ENCODE measurements at regions not wholly inside any gene's neighbourhood (a gene's known extent, or its start where the extent isn't known, plus 50 kb on each side); places are given as distances from the start of the nearest gene placed in this dataset.

DNA sequence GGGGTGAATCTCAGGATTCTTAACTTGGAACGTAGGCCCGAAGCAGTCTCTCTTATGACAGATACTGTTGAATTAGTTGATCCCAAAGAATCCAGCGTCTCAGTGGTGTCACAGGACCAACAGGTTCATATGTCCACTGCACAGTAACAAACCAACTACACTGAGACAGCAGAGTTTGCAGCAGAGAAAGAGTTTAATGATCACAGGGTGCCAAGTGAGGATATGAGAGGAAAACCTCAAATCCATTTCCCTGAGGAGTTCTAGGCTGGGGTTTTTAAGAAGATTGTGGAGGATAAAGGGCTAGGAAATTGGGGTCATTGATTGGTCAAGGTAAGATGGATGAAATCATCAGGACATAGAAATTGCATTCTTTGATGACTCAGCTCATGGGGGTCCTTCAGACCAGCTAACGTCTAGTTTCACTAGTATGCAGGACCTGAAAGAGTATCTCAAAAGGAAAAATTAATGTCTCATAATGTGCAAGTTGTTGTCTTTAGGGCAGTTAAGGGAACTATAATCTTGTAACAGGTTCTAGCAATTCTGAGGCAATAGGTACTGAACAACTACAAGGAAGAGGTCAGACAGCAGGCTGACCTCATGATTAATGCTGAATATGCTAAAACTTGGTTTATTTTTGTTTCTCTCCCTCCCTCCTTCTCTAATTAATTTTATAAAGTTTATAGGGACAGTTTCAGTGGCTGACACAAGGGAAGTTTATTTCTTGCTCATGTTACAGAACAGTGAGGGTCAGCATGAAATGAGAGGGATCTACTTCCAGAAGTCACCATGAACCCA, 310.9 kb upstream of the NEBL start:
- DNase-seq (ENCODE audit: low spot score) = no peak

GRCh38 chr10:21205328-21205727, 308.2 kb upstream of the NEBL start:
- DNase-seq (ENCODE audit: low spot score) = no peak

DNA sequence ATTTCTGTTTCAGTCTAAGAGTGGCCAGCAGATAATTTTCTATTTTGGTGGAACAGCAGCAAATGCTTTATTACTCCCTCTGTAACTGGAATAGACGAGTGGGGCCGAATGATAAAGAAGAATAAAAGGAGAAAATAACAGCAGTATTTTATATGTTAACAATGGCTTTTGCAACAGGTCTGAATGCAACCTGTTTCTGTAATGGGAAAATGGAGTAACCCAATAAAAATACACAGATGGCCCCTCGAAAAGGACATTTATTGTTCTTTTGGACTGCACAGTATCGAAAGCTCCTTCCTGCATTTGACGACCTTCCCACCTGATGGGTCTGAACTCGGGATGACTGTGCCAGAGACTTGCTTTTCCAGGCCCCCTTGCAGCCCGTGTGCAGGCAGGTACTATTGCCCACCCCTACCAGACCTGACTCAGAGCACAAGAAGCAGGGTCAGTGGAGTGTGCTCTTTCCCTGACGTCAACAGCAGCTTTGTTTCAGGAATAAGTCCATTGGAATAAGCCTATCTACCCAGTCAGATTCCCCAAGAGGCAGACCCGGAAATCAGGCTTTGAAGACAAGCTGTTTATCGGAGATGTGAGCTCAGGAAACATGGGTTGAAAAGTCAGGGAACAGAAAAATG, 306.5 kb upstream of the NEBL start:
- DNase-seq (ENCODE audit: low spot score) = no peak

DNA sequence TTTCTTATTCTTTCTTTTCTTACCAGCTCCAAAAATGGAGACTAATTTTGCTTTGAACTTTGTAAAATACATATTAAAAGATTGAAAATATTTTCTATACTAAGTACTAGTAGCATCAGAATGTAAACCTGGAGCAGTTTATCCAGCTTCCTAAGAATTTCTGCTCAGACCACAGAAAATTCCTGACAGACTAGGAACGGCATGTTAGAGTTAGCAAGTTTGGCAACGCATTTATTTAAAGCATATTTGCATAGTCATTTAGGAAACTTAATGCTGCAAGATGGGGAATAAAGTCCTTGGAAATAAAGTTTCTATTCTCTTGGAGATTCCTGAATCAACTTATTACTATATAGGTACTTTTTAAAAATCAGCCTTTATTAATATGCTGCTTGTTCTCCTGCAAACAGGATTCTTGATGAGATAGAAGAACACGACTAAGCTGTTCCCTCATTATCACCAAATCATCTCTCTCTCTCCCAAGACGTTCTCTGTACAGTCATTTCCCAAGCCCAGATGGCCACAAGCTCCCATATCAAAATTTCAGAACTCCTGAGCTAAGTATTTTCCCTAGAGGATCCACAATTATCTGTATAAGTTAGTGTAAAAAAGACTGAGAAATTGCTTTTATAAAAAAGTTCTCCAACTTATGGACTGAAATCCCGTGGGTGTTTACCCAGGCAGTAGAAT, 305.8 kb upstream of the NEBL start:
- DNase-seq (ENCODE audit: low spot score) = no peak

GRCh38 chr10:21199501-21199900, 302.4 kb upstream of the NEBL start:
- DNase-seq (ENCODE audit: low spot score) = no peak

DNA sequence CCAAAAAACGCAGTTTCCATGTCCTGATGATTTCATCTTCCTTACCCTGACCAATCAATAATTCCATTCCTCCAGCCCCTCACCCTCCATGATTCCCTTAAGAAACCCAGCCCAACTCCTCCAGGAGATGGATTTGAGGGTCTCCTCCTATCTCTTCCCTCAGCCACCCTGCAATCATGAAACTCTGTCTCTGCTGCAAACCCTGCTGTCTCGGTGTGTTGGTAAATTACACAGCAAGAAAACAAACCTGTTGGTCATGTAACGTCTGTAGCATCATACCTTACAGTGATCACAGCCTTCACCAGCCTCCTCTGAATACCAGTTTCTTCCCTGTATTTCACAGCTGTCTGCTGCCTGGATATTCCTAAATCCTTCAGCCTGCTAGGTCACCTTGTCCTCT, 300.7 kb upstream of the NEBL start:
- DNase-seq (ENCODE audit: low spot score) = no peak

DNA sequence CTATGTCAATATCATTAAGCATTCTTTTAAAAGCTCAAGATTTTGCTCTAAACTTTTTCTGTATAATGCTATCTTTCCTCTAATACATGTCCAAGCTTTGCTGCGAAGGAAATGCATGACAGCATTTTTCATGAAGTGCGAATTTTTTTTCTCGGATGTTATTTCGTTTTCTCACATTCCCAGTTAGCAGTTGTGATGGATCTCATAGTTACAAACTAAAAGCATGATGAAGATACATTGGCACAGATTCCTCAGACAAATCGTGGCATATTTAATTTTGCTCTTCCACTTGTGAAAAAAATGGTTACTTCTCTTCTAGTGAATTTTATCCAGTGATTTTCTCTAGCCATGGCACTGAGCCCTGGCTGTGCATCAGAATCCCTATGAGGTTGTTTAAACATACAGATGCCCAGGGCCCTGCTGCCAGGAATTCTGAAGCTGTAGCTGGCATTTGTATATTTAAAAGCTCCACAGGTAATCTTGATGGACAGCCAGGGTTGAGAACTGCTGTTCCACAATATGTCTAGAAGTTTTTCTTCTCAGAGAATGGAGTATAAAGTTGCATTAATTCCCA, 299.8 kb upstream of the NEBL start:
- DNase-seq (ENCODE audit: low spot score) = no peak

DNA sequence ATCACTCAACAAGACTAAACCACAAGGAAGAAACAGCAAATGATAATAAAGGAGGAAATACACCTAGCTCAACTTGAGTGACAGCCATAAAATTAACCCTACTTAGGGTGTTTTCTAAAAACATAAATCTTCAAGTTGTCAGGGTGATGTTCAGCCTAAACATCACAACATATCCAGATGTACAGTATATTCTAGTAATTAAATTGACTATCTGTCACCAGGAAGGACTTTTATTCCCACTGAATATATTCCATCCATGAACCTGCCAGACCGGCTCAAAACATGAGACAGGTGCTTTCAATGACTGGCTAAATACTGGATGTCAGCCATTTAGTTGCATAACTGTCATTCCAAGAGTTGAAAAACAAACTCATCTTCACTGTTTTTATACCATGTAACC, 298.1 kb upstream of the NEBL start:
- no peak for DNase-seq (ENCODE audit: low spot score)

- DNase-seq (ENCODE audit: low spot score) = no peak
These were observed 297.4 kb upstream of the NEBL start for GRCh38 chr10:21194510-21194993.

DNA sequence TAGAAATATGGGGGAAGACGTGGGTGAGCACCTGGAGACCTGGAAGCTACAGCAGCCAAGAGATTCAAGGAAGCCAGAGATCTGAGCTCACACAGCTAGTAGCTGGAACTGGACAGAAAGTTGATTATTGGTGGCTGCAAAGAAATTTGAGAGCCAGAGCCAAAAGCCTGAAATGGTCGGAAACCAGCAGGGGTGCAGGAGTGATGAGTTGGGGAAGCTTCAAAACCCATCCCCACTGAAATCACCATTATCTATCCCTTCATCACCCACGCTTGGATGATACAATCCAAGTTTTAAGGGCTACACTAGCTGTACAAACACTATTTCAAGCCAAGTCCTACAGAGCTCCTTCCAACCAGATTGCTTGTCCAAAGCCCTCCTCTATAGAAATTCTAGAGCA, 296.1 kb upstream of the NEBL start:
- no peak for DNase-seq (ENCODE audit: low spot score)

DNA sequence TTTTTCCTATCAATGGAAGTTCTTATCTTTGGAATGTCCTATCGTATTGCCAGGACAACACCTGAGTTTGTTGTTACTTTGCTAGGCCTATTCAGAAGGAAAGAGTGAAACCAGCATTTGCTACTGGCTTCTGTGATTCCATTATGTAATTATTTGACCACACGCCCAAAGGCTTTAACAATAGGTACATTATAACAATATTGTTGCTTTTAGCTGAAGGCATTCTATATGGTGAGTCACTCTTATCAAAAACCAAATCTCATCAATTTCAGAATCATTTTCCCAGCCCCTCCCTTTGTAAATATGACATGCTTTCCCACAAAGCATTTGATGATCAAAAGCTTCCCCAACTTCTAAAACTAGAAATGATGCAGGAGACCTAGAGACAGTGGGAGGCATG, 294.4 kb upstream of the NEBL start:
- DNase-seq (ENCODE audit: low spot score) = no peak

DNA sequence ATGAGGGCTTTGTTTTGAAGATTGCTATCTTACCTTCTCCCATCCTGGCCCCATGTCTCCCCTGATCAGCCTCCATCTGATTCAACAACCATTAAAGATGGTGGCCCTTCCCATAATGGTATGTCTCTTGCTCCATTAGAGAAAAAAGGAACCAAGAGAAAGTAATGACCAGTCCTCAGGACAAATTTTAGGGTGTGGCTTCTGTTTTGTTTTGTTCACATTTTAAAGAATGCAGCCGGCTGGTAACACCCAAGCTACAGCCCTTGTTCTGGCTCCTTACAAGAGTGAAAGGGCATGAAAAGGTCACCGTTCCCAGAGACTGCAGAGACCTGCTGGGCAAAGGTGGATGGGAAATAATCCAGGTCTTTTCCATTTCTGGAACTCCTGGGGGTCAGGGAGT, 287.9 kb upstream of the NEBL start:
- DNase-seq (ENCODE audit: low spot score) = no peak

GRCh38 chr10:21184216-21184615, 287.1 kb upstream of the NEBL start:
- no peak for DNase-seq (ENCODE audit: low spot score)

DNA sequence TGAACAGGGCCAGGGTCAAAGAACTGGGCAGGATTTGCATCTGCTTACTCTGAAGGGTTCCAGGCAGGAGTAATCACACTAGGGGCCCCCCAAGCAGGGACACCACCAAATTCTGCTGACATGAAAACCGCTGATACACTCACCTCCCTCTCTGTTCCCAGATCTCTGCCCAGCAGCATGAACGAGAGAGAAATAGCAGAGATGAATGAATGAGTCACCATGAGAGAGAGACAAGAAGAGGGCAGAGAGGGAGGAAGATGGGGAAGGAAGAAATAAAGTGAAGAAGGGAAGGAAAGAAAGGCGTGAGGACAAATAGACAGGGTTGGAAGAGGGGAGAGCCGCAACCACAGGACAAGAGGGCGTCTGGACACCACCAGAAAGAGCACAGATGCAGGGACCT, 285.9 kb upstream of the NEBL start:
- DNase-seq (ENCODE audit: low spot score) = no peak

GRCh38 chr10:21181451-21181850, 284.3 kb upstream of the NEBL start:
- DNase-seq (ENCODE audit: low spot score) = no peak

DNA sequence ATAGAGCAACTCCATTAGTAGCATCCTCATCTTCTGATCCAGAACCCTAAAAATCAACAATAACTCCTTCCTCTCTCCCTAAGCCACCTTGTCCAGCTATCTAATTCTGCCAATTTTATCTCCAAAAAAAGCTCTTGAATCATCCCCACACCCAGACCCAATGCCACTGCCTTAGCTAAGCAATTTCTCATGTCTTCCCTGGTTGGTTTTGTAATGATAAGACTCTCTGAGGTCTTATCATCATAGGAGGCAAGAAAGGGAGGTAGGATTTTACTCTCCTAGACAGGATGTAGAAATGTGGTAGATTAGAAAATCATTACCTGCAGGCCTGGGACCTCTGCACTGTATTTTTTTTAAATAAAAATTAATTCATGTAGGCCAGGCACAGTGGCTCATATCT, 283.5 kb upstream of the NEBL start:
- DNase-seq (ENCODE audit: low spot score) = no peak

DNA sequence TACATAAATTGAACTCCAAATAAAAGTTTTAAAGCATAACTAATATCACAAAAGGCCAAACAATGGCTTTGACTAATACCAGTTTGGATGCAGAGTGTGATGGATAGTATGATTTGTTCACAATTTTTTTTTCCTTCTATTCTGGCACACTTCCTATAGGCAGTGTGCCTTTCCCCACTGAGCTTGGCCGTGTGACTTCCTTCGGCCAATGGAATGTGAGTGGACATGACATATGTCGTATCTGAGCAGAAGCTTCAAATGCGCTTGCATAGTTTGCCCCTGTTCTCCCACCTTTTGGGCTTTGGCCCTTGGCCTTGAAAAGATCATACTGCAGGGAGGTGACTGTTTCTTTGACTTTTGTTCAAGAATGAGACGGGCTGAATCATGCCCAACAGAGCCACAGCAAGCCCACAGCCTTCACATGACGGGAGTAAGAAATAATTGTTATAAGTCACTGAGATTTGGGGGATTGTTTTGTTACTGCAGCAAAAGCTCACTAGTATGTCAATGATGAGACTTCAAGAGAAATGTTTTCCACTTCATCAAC, 279.9 kb upstream of the NEBL start:
- DNase-seq (ENCODE audit: low spot score) = no peak

DNA sequence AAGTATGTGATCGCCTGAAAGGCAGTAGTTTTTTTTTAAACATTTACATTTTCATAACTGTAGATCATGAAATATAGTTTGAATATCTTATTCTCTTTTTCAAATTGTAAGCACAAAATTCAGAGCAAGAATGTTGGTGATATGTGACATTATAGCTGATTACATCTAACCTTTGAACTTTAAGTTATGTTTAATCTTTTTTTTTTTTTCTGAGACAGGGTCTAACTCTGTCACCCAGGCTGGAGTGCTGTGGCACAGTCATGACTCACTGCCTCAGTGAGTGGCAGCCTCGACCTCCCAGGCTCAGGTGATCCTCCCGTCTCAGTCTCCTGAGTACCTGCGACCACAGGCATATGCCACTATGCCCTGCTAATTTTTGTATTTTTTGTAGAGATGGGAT, 278.7 kb upstream of the NEBL start:
- no peak for DNase-seq (ENCODE audit: low spot score)

GRCh38 chr10:21174715-21175495, 277.8 kb upstream of the NEBL start:
- DNase-seq (ENCODE audit: low spot score) = no peak

- peak; percentile 75 for DNase-seq (ENCODE audit: low spot score)
These were observed 276.9 kb upstream of the NEBL start for GRCh38 chr10:21173802-21174714.

Measured in HuH-7 (cell line).